SKM-1 (cell line): ENCODE measurements at regions not wholly inside any gene's neighbourhood (a gene's known extent, or its start where the extent isn't known, plus 50 kb on each side); places are given as distances from the start of the nearest gene placed in this dataset.

Experiments
- DNase-seq: peaks from one replicate; lab custom pipeline; 2025; ENCODE audit not compliant: unreplicated experiment; lab: John Stamatoyannopoulos, UW

- DNase-seq, result peak; percentile 53
These were observed 236.9 kb downstream of the AR start for GRCh38 chrX:67780694-67781109.

GRCh38 chrX:67781132-67781531 is 237.3 kb downstream of the AR start:
- DNase-seq, result no peak

- peak; percentile 5 for DNase-seq
These were observed 240.9 kb downstream of the AR start for GRCh38 chrX:67784712-67785111.

GRCh38 chrX:67787196-67787595 is 243.4 kb downstream of the AR start:
- DNase-seq, result no peak

- no peak for DNase-seq
These were observed 245.7 kb downstream of the AR start for GRCh38 chrX:67789536-67789935.
